HG02884 (cell line): ENCODE measurements at regions not wholly inside any gene's neighbourhood (a gene's known extent, or its start where the extent isn't known, plus 50 kb on each side); places are given as distances from the start of the nearest gene placed in this dataset.
"Not testable (repeated sequence)": the region's sequence is repeated elsewhere in the genome, so short reads cannot be mapped to it uniquely, and the experiment has no call there.

Source experiments
- ATAC-seq: cut with Tn5 transposase; IDR thresholded peaks from one replicate; pipeline ENCODE4 v1.9.1; 2021; ENCODE audit warnings: mild to moderate bottlenecking, moderate library complexity; ENCODE audit not compliant: unreplicated experiment

DNA sequence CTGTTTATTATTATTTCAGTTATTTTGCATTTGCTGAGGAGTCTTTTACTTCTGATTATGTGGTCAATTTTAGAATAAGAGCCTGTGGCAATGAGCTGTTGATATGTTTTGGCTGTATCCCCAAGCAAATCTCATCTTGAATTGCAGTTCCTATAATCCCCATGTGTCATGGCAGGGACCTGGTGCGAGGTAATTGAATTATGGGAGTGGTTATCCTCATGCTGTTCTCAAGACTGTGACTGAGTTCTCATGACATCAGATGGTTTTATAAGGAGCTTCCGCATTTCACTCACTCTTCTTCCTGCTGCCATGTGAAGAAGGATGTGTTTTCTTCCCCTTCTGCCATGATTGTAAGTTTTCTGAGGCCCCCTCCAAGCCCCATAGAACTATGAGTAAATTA lies 114.9 kb upstream of the SLCO6A1 start:
- no peak for ATAC-seq

- ATAC-seq: no peak
Observed at GRCh38 chr5:102617191-102618187, 118.7 kb upstream of the SLCO6A1 start.

DNA sequence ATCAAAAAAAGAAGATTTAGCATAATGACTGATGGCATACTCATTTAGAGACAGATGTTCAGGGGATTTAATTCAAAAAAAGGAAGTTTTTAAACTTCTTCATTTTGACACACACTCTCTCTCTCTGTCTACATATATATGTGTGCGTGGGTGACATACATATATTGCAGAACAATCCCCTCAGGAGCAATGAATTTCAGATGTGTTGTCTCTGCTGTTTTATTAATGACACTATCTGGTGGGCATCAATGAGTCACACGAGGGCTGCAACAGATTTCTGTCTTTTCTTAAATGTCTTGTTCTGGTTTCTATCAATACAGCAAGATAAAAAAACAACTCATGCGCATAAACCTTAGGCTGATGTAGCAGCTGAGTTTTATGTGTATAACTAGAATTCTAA lies 123.5 kb upstream of the SLCO6A1 start:
- ATAC-seq: no peak

DNA sequence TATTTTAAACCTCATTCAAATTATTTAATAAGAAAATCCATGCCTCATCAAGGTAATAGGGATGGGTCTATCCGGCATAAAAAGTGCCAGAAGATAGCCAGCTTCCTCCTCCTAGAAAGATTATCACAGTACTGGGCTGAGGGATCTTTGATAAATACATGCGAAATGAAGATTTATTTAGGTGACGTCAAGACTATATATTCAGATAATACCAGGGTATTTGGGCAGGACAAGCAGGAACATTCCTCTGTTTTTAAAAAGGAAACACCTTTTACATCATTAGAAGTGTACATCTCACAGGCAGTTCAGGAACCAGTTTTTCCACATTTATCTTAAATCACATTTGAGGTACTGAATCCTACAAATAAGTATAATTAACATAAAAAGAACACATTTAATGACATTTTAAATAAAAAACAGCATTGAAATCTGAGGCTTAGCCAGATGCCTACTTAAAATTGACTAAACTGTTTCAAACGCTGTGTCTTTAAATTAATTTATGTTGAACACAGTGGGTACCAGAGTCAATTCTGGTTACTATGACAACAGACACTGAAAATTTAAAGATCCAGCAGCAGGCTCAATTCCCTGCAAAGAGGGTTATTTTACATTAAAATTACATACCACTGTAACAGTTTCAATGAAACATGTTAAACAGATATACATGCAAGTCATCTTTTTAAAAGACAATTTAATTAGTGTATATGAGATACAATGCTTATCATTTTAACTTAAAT lies 124.7 kb upstream of the SLCO6A1 start:
- no peak for ATAC-seq

GRCh38 chr5:102624405-102624804 lies 125.6 kb upstream of the SLCO6A1 start:
- ATAC-seq: no peak

DNA sequence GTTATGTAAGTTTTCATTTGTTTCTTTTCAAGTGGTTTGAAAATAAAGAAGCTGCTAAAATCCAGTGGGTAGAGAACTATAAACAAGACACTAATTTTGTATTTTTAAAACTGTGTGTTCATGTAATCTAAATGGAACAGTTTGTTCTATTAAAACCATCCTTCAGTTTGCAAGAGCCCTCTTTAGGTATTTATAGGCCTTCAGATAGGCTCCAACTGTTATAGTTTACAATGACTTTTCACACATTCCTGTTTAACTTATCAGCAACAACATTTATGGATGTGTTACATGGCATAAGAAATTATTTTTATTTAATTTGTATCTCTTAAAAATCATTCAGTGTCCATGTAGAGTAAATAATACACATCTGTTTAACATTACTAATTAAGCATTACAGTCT lies 126.7 kb upstream of the SLCO6A1 start:
- ATAC-seq: no peak

GRCh38 chr5:102625928-102626327 lies 127.1 kb upstream of the SLCO6A1 start:
- ATAC-seq: no peak

DNA sequence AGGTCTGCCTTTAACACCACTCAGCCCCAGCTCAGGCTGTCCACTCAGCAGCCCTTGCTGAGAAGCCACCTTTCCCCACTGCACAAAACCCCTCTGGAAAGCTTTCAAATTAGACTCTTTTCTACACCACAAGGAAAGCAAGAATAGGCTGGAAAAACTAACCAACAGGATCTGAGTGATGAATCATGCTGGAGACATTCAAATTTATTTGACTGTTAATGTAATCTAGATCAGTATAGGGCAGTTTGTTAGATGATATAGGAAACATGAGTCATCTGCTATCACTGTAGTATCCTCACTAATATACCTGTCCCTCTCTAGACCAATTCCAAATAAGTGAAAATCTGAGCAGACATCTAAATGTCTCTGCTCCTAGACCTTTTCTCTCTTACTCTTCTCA lies 127.8 kb upstream of the PAM start:
- ATAC-seq: no peak

DNA sequence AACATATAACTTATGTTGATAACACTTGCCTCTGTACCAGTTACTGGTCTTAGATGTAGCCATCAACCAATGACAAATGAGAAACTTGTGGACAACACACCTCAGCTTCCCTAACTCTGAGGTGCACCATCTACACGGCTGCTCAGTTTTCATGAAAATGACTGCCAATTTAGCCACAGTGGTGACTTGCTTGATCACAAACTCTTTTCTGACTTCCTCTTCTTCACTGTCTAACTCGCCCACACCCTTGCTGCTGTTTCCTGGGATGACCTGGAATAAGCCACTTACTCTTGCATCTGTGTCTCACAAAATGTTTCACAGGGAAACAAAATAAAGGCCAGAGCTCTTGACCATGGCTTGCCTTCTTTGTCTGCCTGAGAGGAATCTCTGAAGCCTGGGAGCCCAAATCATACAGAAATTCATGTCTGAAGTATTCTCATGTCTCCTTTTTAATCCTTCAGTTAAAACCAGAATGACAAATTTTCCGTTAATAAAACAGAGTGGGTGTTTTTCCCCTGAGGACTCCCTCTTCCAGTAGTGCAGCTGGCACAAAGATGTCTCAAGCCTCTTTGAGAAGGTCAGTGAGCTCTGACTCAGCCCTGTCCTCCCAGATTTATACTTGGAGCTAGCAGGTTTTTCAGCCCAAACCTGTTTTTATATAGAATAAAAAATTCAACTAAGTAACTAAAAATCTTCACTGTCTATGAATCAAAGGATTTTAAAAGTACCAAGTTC lies 126.5 kb upstream of the PAM start:
- no peak for ATAC-seq

DNA sequence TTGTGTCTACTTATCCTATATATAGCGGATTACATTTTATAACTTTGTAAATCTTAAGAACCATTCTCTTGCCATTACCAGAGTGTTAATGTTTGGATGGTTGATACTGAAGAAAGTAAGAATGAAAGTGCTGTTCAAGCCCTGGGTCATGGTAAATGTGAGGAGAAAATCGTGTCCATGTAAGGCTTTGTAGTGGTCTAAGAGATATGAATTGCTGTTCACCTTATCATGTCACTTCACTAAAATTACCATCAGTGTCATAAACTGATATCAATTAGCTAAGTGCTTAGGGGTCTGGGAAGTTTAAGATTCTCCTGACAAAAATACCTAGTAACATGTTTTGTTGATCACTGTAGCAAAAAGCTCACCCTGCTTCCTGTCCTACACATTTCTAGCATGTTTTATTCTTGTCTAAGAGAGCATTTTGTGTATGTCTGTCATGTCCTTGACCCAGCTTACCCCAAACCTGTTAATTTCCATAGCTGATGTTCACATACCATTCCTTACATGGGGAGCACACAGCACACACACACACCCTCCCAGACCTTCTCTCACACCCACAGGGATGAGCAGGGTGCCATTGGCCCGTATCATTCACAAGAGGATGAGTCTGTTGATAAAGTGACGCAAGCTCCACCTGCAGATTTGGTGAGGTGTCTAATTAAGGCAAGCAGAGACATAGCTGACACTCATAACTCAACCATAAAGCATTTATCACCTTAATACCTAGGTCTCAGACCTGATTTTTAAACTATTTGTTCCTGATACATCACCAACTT lies 125.1 kb upstream of the PAM start:
- ATAC-seq: no peak

- not testable (repeated sequence) for ATAC-seq
Observed at GRCh38 chr5:102635399-102635798, 119.7 kb upstream of the PAM start.

- ATAC-seq: no peak
Observed at GRCh38 chr5:102638316-102638715, 116.8 kb upstream of the PAM start.

DNA sequence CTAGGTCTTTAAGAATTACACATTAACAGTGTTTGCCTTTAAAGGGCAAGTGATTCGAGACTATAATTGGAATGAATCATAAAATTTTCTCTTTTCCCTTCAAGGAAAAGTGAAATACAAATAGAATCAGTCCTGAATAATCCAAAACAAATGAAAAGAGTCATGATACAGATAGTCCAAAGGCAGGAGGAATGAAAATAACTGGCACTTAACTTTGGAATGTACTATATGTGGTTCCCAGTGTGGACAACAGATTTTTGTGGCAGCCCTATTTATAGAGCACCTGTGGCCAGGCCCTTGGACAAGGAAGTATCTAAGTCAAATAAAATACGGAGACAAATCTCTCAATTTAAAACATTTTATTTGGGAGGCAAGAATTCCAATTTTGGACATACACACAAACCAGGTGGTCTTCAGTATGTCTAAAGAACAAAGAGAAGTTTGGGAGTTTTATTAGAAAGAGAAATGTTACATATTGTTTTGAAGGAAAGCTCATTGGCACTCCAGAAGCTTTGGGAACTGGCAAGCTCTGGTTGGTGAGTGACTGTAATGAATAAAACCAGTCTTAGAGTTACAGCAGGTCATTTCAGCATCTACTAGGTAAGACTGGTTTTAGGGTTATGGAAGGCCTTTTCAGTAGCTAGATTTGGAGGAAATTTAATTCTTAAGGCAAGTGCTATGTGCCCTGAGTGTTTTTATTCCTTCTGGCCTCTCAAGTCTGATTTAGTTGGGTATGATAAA lies 116.0 kb upstream of the PAM start:
- no peak for ATAC-seq

DNA sequence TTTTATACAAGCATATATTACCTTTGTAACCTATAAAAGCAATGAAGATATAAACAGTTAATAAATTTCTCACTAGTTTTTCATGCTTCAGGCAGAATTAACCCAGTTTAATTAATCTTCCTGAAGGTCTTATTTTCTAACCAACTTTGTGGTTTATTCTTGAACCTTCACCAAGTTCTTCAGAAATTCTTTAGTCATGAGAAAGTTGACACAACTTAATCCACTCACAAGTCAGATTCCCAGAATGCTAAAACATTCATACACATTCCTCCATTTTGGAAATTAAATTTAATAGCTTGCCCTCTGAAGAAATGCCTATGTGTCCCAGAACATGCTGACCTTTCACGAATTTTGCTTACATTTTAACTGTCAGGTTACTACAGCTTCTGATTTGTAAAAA lies 105.4 kb upstream of the PAM start:
- ATAC-seq: no peak

DNA sequence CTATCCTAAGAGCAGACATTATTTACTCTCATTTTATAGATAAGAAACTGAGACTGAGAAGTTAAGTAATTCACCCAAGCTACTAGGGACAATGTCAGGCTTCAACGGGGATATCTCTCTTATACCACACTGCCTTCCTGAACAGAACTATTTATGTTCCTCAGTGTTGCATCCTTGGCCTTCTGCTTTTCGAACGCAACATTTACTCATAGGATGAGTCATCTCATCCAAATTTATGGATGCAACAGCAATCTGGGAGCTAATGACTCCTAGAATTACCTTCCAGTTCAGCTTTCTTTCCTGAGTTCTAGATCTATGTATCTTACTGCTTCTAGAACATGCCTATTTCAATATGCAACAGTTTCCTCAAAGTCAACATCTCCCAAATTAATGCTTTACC lies 103.6 kb upstream of the PAM start:
- no peak for ATAC-seq

- ATAC-seq: no peak
Observed at GRCh38 chr5:102654559-102655349, 100.4 kb upstream of the PAM start.

- ATAC-seq: no peak
Observed at GRCh38 chr5:102659151-102659550, 96.0 kb upstream of the PAM start.

DNA sequence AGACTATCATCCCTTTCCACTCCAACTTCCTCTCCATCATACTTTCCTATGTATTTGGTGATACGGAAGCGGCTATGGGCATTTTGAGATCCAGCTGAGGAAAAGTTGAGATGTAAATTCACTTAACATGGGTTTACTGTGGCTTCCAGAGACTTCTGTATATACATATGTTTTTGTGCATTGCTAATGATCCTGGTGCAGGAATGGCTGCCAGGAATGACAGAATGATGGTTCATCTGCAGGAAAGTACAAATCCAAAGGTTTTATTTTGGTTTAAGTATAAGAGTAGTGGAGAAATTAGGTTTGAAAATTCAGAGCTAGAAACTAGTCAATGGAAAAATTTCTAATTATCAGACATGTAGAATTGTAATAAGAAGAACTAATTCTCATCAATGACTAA lies 95.0 kb upstream of the PAM start:
- ATAC-seq: no peak
